ENCODE measurements at regions not wholly inside any gene's neighbourhood (a gene's known extent, or its start where the extent isn't known, plus 50 kb on each side); places are given as distances from the start of the nearest gene placed in this dataset.

DNA sequence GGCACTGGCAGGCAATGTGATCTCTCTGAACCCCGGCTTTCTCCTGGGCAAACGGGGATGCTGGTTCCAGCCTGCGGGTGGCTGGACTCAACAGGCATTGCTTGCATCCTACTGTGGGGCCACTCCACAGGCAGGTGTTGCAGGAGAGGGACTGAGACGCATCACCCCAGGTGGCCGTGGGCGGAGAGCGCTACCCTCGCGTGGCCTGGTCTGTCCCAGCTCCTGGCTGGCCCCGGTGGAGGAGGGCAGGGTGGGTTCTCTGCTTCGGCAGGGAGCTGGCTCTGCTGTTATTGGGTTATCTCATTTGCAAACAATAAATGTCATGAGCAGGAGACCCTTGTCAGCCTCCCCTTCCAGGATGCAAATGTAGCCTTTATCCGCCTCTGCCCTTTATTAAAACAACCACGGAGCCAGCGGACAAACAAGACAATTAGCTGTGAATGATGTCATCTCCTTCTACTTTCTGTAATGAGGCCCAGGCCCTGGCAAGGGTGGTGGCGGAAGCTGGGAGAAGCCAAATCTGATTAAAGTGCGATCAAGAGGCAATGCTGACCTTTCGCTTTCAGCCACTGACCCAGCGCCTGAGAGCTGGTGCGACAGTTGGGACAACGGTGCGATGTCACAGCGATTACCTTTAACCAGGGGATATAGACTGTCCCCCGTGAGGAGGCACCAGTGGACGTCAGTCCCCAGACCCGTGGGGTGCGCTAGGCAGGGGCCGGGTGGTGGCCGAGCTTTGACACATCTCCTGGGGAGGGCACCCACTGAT lies 161.8 kb downstream of the KIF26A start:
- TF ChIP-seq RAD21 (IDR thresholded peaks at IDR 0.05) = no peak
- TF ChIP-seq CTCF (IDR thresholded peaks at IDR 0.05; ENCODE audit: low read depth, low read length, missing input control) = no peak
- no peak for TF ChIP-seq ATF3 (IDR thresholded peaks at IDR 0.05)
